HCT116 (cell line): ENCODE measurements at regions not wholly inside any gene's neighbourhood (a gene's known extent, or its start where the extent isn't known, plus 50 kb on each side); places are given as distances from the start of the nearest gene placed in this dataset.

Source experiments
- RAD21 ChIP-seq: IDR thresholded peaks from 2 replicates; pipeline ENCODE4 v1.6.1; 2012; ENCODE audit warnings: low read depth, mild to moderate bottlenecking
- SP1 ChIP-seq: IDR thresholded peaks from 2 replicates; pipeline ENCODE4 v1.6.1; 2012; ENCODE audit warnings: low read depth
- YY1 ChIP-seq: IDR thresholded peaks from 2 replicates; pipeline ENCODE4 v1.6.1; 2011; ENCODE audit warnings: low read length, low read depth, moderate library complexity, mild to moderate bottlenecking; ENCODE audit not compliant: insufficient replicate concordance; ENCODE audit errors: extremely low read depth
- TF ChIP-seq, protein P1 (sequence below), 3 experiments: fragments of 200-600 bp in 1 of 3; sonication (generic) in 1 of 3; IDR thresholded peaks in 2 of 3; conservative IDR thresholded peaks in 1 of 3; 2 replicates each; pipeline ENCODE4 v1.5.1; 2012 to 2017; ENCODE audit warnings: low read depth in 2 of 3, low read length in 2 of 3, antibody characterized with exemption in 1 of 3, borderline replicate concordance in 1 of 3, control low read depth in 1 of 3, mild to moderate bottlenecking in 1 of 3, mixed read lengths in 1 of 3, mixed run types in 1 of 3, moderate library complexity in 1 of 3; ENCODE audit not compliant: insufficient read depth in 1 of 3

DNA sequence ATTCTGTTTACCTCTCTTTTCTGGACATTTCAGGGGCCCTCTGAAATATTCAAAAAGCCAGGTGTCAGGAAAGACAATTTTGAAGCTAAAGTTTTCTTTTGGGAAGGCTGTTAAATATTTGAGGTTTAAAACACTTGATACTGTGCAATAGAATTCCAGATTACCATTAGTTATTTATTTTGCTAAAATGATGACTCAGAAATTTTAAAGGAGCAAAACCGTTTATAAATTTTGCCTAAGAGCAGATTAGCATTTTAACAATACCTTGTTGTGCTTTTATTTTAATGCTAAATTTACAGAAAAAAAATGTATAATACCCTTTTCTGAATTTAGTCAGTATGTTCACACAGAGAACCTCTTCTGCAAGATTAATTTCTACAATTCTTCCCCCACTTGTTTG is 1159.9 kb downstream of the DSC3 start:
- TF ChIP-seq, protein P1, sequence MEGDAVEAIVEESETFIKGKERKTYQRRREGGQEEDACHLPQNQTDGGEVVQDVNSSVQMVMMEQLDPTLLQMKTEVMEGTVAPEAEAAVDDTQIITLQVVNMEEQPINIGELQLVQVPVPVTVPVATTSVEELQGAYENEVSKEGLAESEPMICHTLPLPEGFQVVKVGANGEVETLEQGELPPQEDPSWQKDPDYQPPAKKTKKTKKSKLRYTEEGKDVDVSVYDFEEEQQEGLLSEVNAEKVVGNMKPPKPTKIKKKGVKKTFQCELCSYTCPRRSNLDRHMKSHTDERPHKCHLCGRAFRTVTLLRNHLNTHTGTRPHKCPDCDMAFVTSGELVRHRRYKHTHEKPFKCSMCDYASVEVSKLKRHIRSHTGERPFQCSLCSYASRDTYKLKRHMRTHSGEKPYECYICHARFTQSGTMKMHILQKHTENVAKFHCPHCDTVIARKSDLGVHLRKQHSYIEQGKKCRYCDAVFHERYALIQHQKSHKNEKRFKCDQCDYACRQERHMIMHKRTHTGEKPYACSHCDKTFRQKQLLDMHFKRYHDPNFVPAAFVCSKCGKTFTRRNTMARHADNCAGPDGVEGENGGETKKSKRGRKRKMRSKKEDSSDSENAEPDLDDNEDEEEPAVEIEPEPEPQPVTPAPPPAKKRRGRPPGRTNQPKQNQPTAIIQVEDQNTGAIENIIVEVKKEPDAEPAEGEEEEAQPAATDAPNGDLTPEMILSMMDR (IDR thresholded peaks at IDR 0.05 in 2 of 3, conservative IDR thresholded peaks at IDR 0.05 in 1 of 3; ENCODE audit: borderline replicate concordance in 1 of 3, insufficient read depth in 1 of 3, low read depth in 2 of 3, low read length in 2 of 3), result no peak
- TF ChIP-seq YY1 (no peak), SP1 (no peak), RAD21 (no peak)
